ENCODE measurements at regions not wholly inside any gene's neighbourhood (a gene's known extent, or its start where the extent isn't known, plus 50 kb on each side); places are given as distances from the start of the nearest gene placed in this dataset.
A peak's percentile ranks its signal among the peaks of the same experiment; 100 is the strongest.

DNA sequence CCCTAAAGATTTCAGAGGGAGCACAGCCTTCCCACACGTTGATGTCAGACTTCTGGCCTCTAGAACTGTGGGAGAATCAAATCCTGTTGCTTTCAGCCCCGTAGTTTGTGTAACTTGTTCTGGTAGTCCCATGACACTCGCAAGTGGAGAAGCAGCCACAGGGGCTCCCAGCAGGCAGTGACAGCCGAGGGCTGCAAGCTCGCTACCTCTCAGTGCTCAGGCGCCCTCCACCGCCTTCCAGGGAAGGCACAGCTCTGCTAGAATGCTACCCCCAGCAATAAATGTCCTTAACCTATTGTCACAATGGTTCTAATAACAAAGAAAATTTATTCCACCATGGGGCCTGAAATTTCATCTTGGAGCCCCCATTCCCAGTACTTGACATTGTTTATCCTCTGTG, 143.1 kb upstream of the ZNF236 start:
- peak; percentile 86 for DNase-seq

DNA sequence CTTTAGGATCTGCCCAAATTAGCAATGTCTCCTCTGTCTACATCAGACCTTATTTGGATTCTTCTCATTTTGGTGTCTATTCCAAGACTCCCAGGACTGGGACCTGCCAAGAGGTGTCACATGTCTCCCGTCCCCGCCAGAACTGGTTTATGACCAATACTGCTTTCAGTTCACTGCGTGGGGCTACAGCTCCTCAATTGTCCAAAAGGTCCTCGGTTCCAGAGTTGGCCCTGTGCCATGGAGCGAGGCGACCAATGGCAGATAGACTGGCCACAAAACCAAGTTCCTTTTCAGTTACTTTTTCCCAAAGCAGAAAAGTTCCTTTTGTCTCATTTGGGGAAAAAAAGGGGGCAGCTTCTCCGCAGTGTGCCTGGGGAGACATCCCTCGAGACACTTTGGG, 144.1 kb upstream of the ZNF236 start:
- DNase-seq: no peak

DNA sequence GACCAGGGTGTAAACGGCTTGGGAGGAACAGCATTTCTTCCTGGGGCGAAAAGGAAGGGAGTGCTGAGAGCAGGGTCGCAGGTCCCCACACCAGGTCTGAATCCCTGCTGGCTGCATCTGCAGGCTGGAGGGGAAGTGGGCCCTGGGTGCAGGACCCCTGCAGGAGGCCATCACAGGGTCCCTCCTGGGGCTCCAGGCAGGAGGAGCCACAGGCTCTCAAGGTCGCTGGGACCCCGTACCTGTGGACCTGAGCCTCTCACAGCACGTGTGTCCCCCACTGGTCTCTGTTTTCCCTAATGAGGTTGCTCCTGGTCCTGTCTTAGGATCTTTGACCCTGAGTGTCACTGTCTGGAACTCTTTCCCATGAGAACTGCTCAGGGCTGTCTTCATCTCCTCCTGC, 147.8 kb upstream of the ZNF236 start:
- DNase-seq: no peak

- no peak for DNase-seq
These were observed 148.8 kb upstream of the ZNF236 start for GRCh38 chr18:76673281-76674185.

DNA sequence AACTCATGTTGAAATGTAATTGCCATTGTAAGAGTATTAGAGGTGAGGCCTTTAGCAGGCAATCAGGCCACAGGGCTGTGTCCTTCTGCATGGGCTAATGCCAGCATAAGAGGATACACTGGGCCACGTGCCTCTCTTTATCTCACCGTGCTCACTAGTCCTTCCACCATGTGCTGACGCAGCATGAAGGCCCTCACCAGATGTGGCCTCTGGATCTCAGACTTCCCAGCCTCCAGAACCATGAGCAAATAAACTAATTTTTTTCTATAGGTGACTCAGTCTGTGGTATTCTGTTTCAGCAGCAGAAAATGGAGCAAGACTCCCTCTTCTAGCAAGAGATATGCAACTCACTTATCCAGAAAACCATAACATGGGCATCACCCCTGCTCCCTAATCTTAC, 149.7 kb upstream of the ZNF236 start:
- DNase-seq: no peak

GRCh38 chr18:76670564-76671288, 151.6 kb upstream of the ZNF236 start:
- DNase-seq: no peak

DNA sequence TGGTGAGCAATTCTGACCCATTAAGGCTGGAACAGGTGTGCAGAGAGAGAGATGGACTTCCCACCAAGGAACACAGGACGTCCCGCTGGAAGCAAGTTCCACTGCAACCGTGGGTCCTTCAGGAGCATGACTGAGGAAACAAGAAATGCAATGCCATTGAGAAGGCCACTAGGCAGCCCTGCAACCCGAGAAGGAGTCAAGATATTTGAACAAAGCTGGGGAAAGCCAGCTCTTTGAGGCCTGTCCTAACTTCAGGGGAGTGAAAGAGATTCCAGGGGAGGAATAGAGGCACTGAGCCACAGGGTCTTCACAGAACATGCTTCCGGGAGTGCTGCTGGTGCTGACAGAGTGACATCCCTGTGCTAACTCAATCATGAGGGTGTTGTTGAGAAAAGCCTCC, 153.8 kb upstream of the ZNF236 start:
- DNase-seq: no peak

DNA sequence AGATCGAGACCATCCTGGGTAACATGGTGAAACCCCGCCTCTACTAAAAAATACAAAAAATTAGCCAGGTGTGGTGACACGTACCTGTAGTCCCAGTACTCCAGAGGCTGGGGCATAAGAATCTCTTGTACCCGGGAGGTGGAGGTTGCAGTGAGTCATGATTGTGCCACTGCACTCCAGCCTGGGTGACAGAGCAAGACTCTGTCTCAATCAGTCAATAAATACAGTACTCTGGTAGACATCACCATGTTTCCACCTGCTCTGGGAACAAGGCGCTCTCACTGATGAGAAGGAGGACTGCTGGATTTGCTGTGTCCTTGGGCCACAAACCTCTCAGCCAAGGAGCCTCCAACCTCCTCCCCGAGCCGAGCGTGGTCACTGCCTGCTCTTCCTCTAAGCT, 154.2 kb upstream of the ZNF236 start:
- DNase-seq: no peak

GRCh38 chr18:76667603-76668002, 154.8 kb upstream of the ZNF236 start:
- DNase-seq: peak; percentile 46

DNA sequence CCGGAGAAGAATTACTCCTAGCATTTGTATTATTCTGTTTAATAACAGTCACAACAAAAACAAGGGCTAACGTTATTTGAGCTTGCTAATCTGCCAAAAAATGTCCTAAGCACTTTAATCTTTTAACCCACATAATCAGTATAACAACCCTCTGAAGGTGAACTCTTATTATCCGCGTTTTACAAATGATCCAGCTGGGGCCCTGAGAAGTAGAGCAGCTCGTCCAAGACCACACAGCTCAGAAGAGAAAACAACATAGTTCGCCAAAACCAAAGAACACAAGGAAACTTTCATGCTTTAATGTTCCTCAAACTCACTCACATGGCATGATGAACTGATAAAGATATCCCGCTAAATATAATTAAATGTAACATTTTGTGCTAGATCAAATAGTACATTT, 159.7 kb upstream of the ZNF236 start:
- DNase-seq: no peak

DNA sequence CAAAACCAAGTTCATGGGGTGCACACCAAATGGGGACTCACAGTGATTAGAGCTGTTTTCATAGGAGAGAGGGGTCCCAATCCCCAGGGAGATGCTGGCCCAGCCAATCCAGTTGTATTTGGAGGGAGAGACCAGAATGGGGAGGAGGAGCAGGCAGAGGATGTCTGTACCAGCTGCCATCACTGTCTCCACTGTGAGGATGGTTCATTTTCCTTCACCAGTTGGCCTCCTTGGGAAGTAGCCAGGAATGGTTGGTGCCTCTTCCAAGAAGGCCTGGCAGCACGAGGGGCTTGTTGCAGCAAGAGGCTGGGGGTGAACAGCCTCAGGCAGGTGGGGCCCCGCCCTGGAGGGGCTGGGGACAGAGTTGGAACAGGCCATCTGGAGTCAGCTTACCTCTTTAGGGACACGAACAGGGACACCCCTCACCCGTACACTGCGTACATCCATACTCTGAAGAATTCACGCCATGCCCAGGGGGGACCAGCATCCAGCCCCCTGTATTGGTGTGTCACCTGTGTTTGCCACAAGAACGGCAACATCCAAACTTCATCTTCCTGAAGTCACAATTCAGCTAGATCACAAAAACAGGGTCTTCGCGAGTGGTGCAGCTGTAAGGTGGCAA, 161.7 kb upstream of the ZNF236 start:
- no peak for DNase-seq

DNA sequence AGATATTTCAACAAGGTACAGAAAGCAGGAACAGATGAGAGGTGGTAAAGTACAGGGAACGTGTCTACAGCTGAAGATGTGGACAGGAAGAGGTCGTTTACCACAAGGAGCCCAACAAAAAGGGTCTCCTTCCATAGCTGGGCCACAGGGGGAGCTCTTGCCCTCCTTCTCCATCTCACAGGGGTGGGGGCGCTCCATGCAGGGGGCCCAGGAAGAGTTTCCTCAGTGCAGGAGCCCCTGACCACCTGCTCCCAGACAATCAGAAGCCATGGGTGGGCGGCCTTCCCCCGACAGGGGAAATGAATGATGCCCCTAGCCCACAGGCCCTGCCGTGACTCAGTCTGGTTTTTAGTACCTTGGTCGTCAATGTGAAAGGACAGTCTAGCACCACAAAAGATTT, 163.6 kb upstream of the ZNF516 start:
- peak; percentile 79 for DNase-seq

DNA sequence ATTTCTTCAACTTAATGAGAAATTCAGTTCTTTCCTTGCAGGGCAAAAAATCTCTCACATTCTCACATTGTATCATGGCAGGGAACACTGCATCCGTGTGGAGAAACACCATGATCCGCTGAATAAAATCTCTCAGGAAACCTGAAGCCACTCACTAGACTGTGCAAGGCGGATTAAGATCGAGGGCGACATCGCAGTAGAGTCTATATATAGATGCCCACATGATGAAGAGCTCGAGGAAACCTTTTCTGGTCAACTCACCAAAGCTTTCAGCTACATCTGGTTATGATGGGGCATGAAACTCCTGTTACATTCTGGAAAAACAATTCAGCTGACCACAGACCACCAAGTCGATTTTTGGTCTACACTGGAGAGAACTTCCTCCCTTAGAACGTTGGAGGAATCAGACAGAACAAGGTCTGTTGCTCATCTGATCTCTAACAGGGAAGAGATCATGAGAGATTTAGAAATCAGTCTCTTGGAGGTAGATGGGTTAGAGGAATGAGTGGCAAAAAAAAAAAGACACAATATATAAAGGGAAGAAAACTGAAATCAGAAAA, 162.9 kb upstream of the ZNF516 start:
- DNase-seq: no peak

DNA sequence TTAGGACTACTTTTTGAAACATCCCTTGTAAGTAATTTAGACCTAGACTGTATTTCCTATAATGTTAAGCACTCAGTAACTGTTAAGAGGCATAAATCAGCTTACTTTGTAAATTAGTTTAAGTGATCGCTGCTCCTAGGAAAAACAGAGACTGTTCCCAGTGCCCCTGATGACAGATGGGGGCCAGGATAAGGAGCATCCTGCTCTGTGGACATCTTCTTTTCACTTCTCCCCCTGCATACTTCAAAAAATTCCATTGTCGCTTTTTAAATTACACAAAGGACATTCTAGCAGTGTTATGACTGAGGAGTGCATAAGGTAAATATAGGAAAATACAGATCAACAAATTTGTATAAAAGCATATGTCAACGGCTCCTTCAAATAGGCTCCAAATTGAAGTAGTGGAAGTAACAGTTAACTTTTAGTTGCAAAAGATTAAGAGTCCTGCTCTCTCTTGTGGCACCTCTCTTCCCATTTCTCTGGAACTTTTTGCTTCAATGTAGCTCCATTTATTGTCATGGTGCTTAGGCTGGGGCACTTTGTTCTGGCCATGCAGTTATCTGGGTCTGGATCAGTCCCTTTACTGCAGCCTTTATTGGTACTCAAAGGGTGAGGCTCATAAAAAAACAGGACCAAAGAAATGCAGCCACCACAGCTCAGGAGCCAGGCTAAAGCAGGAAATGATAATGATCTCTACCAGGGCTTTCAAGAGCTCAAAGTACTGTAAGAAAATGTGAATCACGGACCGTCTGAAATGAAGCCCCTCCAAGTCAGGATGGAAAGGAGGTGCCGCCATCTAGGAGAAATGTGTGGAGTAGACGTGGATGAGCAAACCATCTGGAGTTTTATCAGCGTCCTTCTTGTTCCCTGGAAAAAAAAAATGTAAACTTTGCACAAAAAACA, 162.1 kb upstream of the ZNF516 start:
- DNase-seq: no peak

- no peak for DNase-seq
These were observed 159.5 kb upstream of the ZNF516 start for GRCh38 chr18:76654577-76654976.

- no peak for DNase-seq
These were observed 152.3 kb upstream of the ZNF516 start for GRCh38 chr18:76647322-76647721.

DNA sequence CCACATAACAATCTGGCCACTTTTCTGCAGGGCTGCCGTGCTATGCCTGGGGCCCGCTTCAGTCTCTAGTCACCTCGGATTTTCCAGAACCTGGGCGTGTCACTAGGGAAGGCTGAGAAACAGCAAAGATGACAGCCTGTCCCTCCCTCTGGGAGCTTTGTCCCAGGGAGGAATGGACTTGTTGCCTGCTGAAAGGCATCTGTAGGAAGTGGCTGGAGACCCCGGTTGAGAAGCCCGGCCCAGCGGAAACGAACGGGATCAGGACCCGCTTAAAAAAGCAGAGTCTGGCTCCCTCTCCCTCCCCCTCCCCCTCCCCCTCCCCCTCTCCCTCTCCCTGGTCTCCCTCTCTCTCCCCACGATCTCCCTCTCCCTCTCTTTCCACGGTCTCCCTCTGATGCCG, 149.5 kb upstream of the ZNF516 start:
- no peak for DNase-seq

GRCh38 chr18:76643996-76644395, 149.0 kb upstream of the ZNF516 start:
- DNase-seq: no peak

DNA sequence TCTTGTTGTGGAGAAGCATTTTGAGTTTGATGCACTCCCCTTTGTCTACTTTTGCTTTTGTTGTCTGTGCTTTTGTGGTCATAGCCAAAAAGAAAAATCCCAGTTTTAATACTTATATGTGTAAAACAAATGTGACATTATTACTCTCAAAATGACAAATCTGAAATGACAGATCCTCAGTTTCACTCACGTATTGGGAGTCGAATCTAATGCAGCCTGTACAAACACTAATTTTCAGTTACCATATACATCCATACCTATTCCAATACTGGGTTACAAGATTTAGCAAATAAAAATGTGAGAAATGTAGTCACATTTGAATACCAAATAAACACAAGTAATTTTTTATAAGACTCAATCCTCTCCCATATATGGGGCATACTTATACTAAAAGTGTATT, 148.2 kb upstream of the ZNF516 start:
- DNase-seq: no peak

DNA sequence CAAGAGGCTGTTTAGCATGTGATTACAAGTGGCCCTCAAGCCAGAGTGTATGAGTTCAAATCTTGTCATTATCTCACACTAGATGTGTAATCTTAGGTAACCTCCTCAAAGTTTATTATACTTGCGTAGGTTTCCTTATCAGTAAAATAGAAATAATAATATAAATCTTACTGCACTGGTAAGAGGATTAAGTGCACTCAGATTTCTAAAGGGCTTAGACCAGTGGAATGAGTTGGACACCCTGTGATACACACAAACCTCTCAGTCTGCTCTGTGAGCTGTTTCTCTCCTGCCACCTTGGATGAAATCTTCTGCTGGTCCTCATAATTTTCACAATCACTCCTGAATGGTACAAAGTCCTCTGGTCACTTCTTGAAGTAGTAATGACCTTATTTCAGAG, 145.4 kb upstream of the ZNF516 start:
- no peak for DNase-seq

DNA sequence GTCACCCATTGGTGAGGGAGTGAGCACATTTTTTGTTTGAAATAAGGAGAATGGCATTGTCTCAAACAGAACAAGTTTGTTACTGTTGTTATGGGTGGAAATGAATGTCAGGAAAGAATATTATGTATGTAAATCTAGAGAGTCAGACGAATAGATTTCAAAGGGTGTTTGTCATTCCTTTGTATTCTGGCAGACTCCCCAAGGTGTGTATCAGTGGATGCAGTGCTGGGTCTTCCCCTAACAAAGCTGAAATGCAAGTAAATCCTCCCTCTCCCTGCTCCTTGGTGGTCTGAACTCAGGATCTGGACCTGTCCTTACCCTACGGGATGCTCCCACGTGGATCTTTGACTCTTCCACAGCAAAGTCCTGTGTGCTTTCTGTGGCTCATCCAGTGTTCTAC, 139.5 kb upstream of the ZNF516 start:
- no peak for DNase-seq

GRCh38 chr18:76633588-76634269, 138.7 kb upstream of the ZNF516 start:
- no peak for DNase-seq
